ENCODE measurements at regions not wholly inside any gene's neighbourhood (a gene's known extent, or its start where the extent isn't known, plus 50 kb on each side); places are given as distances from the start of the nearest gene placed in this dataset.
A peak's percentile ranks its signal among the peaks of the same experiment; 100 is the strongest.

GRCh38 chr1:42096554-42096953 is 56.7 kb upstream of the GUCA2B start:
- DNase-seq: no peak

- no peak for DNase-seq
Observed at GRCh38 chr1:42089246-42089645, 64.0 kb upstream of the GUCA2B start.

DNA sequence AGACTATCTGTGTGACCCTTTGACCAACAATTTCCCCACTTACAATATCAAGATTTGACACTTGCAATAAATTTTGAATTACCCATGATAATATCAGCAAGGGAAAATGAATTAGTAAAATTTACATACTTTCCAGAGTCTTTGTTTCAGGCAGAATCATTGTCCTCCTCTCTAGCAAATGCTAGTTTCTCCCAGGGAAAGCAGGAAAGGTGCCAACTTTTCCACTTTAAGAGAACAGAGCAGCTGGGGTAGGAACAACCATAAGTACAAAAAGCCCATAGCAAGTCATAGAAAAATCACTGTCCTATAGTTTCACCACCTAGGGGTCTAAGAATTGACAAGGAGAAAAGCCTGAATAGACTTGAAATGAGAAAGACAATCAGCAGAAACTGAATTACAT is 67.1 kb upstream of the GUCA2B start:
- no peak for DNase-seq

DNA sequence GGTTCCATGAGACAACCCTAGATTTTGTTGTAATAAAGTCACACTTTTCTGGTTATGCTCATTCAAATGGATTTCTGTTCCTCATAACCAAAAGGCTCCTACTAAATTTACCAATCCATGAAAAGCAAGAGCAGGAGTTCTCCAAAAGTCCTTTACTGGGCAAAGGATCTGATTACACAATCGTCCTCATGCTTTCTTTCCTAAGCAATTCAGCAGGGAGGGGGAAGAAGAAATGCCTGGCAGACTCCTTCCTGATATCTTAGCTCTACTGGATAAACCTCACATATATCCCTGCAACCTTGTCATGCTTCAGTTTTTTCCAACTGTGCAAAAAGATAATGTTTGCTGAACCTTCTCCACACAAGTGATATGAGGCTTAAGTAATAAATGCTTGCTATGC is 67.6 kb upstream of the GUCA2B start:
- DNase-seq: no peak

DNA sequence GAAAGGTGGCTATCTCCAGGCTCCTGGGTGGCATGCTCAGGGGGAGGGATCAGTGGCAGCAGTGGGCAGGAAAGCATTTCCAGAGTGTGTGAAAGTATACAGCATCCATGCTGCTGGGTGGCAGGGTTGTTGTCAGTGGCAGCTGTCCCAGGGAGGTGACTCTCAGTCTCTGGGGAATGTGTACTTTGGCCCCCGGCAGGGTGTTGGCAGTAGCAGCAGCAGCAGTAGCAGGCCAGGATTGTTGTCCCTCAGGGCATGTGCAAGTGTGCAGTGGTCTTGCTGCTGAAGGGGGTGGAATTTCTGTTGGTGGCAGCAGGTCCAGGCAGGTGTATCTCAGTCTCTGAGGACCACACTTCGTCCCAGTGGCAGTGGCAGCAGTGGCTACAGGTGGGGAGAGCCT is 71.7 kb upstream of the GUCA2B start:
- no peak for DNase-seq

DNA sequence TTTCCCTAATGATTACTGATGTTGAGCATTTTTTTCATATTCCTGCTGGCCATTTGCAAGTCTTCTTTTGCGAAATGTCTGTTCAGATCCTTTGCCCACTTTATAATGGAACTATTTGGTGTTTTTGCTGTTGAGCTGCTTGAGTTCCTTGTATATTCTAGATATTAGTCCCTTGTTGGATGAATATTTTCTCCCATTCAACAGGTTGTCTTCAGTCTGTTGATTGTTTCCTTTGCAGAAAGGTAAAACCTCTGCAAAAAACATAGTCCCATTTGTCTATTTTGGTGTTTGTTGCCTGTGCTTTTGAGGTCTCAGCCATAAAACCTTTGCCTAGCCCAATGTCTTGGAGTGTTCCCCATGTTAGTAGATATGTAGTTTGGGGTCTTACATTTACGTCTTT is 78.0 kb upstream of the GUCA2B start:
- no peak for DNase-seq

- DNase-seq: no peak
Observed at GRCh38 chr1:42070996-42071395, 82.2 kb upstream of the GUCA2B start.

- no peak for DNase-seq
Observed at GRCh38 chr1:42057800-42058199, 95.4 kb upstream of the GUCA2B start.

GRCh38 chr1:42056460-42056859 is 96.8 kb upstream of the GUCA2B start:
- DNase-seq: no peak

GRCh38 chr1:42055061-42055460 is 98.1 kb upstream of the GUCA2B start:
- DNase-seq: no peak

GRCh38 chr1:42052072-42052699 is 101.0 kb upstream of the GUCA2B start:
- no peak for DNase-seq

DNA sequence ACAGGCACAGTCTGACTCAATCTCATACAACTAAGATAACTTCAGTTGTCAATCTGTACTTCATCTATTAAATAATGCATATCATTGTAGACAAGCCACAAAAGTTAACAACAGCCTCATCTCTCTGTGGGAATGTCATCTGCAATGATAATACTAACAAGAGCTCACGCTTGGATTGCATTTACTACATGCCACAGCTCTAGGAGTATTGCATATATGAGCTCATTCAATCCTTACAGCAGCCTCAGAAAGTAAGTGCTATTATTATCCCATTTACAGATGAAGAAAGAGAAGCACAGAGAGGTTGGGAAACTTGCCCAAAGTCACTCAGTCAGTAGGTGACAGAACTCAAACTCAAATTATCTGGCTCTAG is 105.7 kb upstream of the GUCA2B start:
- DNase-seq: no peak

GRCh38 chr1:42046761-42047507 is 106.3 kb upstream of the GUCA2B start:
- DNase-seq: no peak

DNA sequence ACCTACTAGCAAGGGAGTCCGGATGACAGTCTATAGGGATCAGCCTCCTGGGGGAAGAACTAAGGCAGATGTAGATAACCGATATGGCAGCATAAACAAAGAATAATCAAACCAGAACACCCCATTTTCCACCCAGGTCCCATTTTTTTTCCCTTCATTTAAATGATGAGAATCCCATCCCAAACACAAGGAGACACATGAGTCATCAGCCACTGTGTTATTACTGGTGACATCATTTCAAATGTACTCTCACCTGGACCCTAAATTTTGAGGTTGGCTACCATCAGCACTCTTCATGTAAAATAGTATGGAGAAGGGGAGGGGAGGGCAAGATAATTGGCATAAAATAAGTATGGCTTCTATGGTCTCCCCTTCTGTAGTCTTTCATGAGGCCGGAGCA is 108.9 kb upstream of the GUCA2B start:
- no peak for DNase-seq

- no peak for DNase-seq
Observed at GRCh38 chr1:42043811-42044210, 109.4 kb upstream of the GUCA2B start.

- no peak for DNase-seq
Observed at GRCh38 chr1:42043182-42043581, 110.0 kb upstream of the GUCA2B start.

- no peak for DNase-seq
Observed at GRCh38 chr1:42041031-42041430, 112.2 kb upstream of the GUCA2B start.

- DNase-seq: no peak
Observed at GRCh38 chr1:42040159-42040558, 113.1 kb upstream of the GUCA2B start.

- no peak for DNase-seq
Observed at GRCh38 chr1:42038261-42038660, 114.9 kb upstream of the GUCA2B start.

GRCh38 chr1:42037586-42037985 is 115.6 kb upstream of the GUCA2B start:
- no peak for DNase-seq

- DNase-seq: no peak
Observed at GRCh38 chr1:42037161-42037560, 116.0 kb upstream of the GUCA2B start.

- peak; percentile 95 for DNase-seq
Observed at GRCh38 chr1:42035830-42036604, 117.2 kb upstream of the GUCA2B start.

DNA sequence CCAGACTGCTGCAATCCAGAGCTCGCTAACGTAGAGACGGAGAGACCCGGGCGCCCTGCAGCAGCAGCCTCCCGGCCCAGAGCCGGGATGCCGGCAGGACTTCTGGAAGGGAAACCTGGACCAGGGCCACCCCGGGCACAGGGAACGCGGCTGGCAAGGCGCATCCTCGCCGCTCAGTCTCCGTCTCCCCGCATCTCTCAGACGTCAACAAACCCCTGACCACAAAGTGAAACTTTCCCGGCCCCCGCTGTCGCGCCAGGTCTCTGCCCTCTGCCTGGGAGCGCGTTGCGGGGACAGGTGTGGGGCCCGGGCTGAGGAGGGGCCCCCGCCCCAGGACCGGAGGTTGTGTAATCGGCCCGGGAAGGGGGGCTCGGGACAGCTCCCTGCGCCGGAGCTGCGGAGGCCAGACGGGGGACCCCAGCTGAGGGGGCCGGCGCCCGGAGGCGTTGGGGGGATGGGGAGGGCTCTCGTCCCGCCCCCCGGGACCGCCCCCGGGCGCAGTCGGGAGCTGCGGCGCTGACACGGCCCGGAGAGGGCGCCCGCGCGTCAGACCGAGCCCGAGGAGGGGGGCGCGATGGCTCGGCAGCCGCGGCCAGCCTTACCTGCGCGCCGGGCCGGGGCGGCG is 116.6 kb upstream of the HIVEP3 start:
- DNase-seq: no peak

DNA sequence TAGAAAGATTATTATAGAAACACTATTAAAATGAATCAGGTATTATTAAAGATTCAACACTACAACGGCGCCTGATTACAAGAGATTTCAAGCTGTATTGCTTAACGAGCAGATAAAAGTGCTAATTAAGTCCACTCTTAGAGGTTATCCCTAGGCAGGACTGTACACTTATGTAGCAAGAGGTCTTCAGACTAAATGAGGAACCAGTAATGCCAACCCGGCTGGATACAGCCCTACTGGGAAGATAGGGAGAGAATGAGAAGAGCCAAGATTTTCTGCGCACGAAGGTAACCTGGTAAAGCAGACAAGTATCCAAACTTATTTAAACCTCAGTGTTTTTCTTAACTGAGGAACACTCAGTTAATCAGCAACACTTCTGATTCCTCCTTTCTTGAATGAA is 115.7 kb upstream of the HIVEP3 start:
- DNase-seq: no peak
